Spleen (tissue), 11 donors: ENCODE measurements at regions not wholly inside any gene's neighbourhood (a gene's known extent, or its start where the extent isn't known, plus 50 kb on each side); places are given as distances from the start of the nearest gene placed in this dataset.

Experiments
- DNase-seq: peaks from one replicate; pipeline ENCODE4 v3.0.0-alpha.2; 2020
- H3K27ac ChIP-seq, 8 donors: fragments of 200-600 bp; sonication (generic) in 7 of 8; 1 replicate in 4 of 8; 2 replicates in 4 of 8; pipeline versions ENCODE4 v1.5.0 to v1.8.0; 2016 to 2021; ENCODE audit warnings: inconsistent platforms in 4 of 8, mild to moderate bottlenecking in 4 of 8, moderate library complexity in 1 of 8
- H3K27me3 ChIP-seq, 7 donors: fragments of 200-600 bp; sonication (generic) in 6 of 7; replicated peaks in 1 of 7; 1 replicate in 4 of 7; 2 replicates in 3 of 7; pipeline versions ENCODE4 v1.5.0 to v1.8.0; 2016 to 2021; ENCODE audit warnings: inconsistent platforms in 3 of 7, mild to moderate bottlenecking in 1 of 7
- H3K36me3 ChIP-seq, 6 donors: fragments of 200-600 bp; sonication (generic) in 5 of 6; 1 replicate in 4 of 6; 2 replicates in 2 of 6; pipeline versions ENCODE4 v1.5.0 to v1.8.0; 2016 to 2021; ENCODE audit warnings: inconsistent platforms in 2 of 6
- H3K4me1 ChIP-seq, 6 donors: fragments of 200-600 bp; sonication (generic) in 5 of 6; 1 replicate in 3 of 6; 2 replicates in 3 of 6; pipeline versions ENCODE4 v1.5.0 to v1.8.0; 2016 to 2021; ENCODE audit warnings: inconsistent platforms in 3 of 6
- H3K4me3 ChIP-seq, 8 donors: fragments of 200-600 bp; sonication (generic) in 7 of 8; 1 replicate in 4 of 8; 2 replicates in 4 of 8; pipeline versions ENCODE4 v1.5.0 to v1.8.0; 2016 to 2021; ENCODE audit warnings: inconsistent platforms in 4 of 8, mild to moderate bottlenecking in 4 of 8, moderate library complexity in 2 of 8
- H3K9me3 ChIP-seq, 8 donors: fragments of 200-600 bp; sonication (generic) in 7 of 8; 1 replicate in 4 of 8; 2 replicates in 4 of 8; pipeline versions ENCODE4 v1.5.0 to v1.8.0; 2016 to 2021; ENCODE audit warnings: inconsistent platforms in 4 of 8
- CTCF ChIP-seq, 11 experiments: fragments of 200-600 bp in 7 of 11; fragments of 450-650 bp in 4 of 11; sonication (generic) in 4 of 11; IDR thresholded peaks in 8 of 11; conservative IDR thresholded peaks in 3 of 11; 1 replicate in 7 of 11; 2 replicates in 4 of 11; pipeline versions ENCODE4 v1.4.0 to v1.8.0; 2016 to 2021; ENCODE audit warnings: antibody characterized with exemption in 11 of 11, inconsistent platforms in 4 of 11, mild to moderate bottlenecking in 1 of 11
- POLR2A ChIP-seq, 3 donors: fragments of 450-650 bp; IDR thresholded peaks; one replicate each; pipeline ENCODE4 v1.5.1; 2017; ENCODE audit warnings: antibody characterized with exemption in 3 of 3, mild to moderate bottlenecking in 1 of 3
- POLR2AphosphoS5 ChIP-seq, 3 donors: sonication (generic); formaldehyde crosslinking; IDR thresholded peaks; one replicate each; pipeline ENCODE4 v1.5.1; 2017; ENCODE audit warnings: antibody characterized with exemption in 3 of 3
- WGBS, 5 donors: extraction: QIAGEN DNeasy Blood & Tissue Kit in 3 of 5; methylation state at CpG; one replicate each; pipeline versions ENCODE4 v1.1.5 to v1.1.7; 2013 to 2018; 5-methylcytosine and 5-hydroxymethylcytosine counted together
- intact Hi-C: fragments of 100-400 bp; cut with DNase I; formaldehyde crosslinking; loops from one replicate; pipeline ENCODE4 v1.15.0; 2023; ENCODE audit warnings: low total_unique reads
- donor health status: healthy with polysubstance abuse.
- donor health status: DM: no; HTN: no; CAD: no; lungs with moderate emphysema.
- donor health status: DM: no; HTN: no; CAD: no.
- donor health status: Bipolar disorder and iron deficiency.
- donor health status: healthy.
- donor health status: DM: no; HTN: no; CAD: no.
- donor health status: DM: yes; HTN: yes; CAD: no.

GRCh38 chr7:46764100-46764936 lies 817.6 kb downstream of the TNS3 start:
- Histone ChIP-seq H3K27ac (no peak overlapping the region), H3K4me3 (no peak overlapping the region), H3K36me3 (no peaks in the 10 kb centered on the region), H3K27me3 (no peaks in the 10 kb centered on the region), H3K4me1 (no peaks in the 10 kb centered on the region), H3K9me3 (peaks cover 0 to 18% (median 10%) of the 10 kb centered on the region in 8 donors)
- intact Hi-C loops, result no loop called here
- TF ChIP-seq POLR2A (IDR thresholded peaks at IDR 0.05) (no peak), POLR2AphosphoS5 (IDR thresholded peaks at IDR 0.05) (no peak), CTCF (IDR thresholded peaks at IDR 0.05 in 8 of 11, conservative IDR thresholded peaks at IDR 0.05 in 3 of 11) (no peak)
- DNase-seq, result no peak
- WGBS, 5 donors, result 79 to 84% (median 80%) methylated on average over 3 of the region's 3 CpGs

DNA sequence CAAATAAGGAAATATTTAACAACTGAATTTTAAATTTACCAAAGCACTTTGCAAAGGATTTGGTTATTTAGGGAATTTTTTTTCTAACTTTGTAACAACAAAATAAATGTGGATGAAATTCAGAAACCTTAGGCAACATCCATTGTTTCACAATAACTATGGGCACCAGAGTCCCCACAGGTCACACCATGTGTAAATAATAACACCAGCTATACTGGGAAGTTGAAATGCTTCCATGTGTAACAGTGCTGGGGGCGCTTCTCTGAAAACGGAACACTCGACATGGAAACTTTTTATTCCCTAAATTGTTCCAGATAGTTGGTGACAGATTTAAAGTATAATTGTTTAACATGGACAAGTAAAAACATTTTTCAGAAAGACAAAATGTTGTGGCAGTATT lies 818.6 kb downstream of the TNS3 start:
- no peak overlapping the region for H3K27ac ChIP-seq
- H3K4me1 ChIP-seq, result no peaks in the 10 kb centered on the region
- intact Hi-C loops, result no loop called here
- no peak overlapping the region for H3K4me3 ChIP-seq
- TF ChIP-seq CTCF (IDR thresholded peaks at IDR 0.05 in 8 of 11, conservative IDR thresholded peaks at IDR 0.05 in 3 of 11), result no peak
- no peak for TF ChIP-seq POLR2AphosphoS5 (IDR thresholded peaks at IDR 0.05)
- TF ChIP-seq POLR2A (IDR thresholded peaks at IDR 0.05), result no peak
- WGBS, 5 donors, result 61 to 90% (median 79%) methylated on average over 3 of the region's 3 CpGs
- H3K36me3 ChIP-seq, result no peaks in the 10 kb centered on the region
- no peak for DNase-seq
- peaks cover 0 to 8% (median under 1%) of the 10 kb centered on the region in 8 donors for H3K9me3 ChIP-seq
- no peaks in the 10 kb centered on the region for H3K27me3 ChIP-seq

- H3K9me3 ChIP-seq, result no peaks in the 10 kb centered on the region
- no peak overlapping the region for H3K27ac ChIP-seq
- no peaks in the 10 kb centered on the region for H3K4me1 ChIP-seq
- H3K27me3 ChIP-seq, result no peaks in the 10 kb centered on the region
- no peak for TF ChIP-seq POLR2AphosphoS5 (IDR thresholded peaks at IDR 0.05)
- TF ChIP-seq POLR2A (IDR thresholded peaks at IDR 0.05), result no peak
- TF ChIP-seq CTCF (IDR thresholded peaks at IDR 0.05 in 8 of 11, conservative IDR thresholded peaks at IDR 0.05 in 3 of 11), result no peak
- H3K4me3 ChIP-seq, result no peak overlapping the region
- H3K36me3 ChIP-seq, result no peaks in the 10 kb centered on the region
- 77 to 88% (median 86%) methylated on average over 7 of the region's 7 CpGs for WGBS, 5 donors
- no peak for DNase-seq
- intact Hi-C loops, result no loop called here
Observed at GRCh38 chr7:46759711-46760480, 822.0 kb downstream of the TNS3 start.

DNA sequence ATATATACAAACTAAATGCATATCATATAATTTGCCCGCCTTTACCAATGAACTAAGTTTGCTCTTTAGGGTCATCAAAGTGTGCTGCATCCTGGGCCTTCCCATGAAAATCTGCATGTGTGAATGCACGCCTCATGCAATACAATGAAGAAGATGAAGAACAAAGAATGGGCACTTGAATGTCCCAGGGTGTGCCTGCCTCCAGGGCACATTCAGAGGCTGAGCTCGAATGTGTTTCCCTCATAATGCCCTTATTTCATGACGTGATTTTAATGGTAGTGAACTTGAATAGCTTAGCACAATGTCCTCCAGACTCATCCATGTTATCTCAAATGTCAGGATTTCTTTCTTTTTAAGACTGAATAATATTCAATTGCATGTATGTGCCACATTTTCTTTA lies 824.9 kb downstream of the TNS3 start:
- 77 to 87% (median 79%) methylated on average over 4 of the region's 4 CpGs for WGBS, 5 donors
- Histone ChIP-seq H3K4me3 (no peak overlapping the region), H3K4me1 (no peaks in the 10 kb centered on the region), H3K9me3 (no peaks in the 10 kb centered on the region), H3K27ac (no peak overlapping the region), H3K27me3 (no peaks in the 10 kb centered on the region), H3K36me3 (no peaks in the 10 kb centered on the region)
- TF ChIP-seq CTCF (IDR thresholded peaks at IDR 0.05 in 8 of 11, conservative IDR thresholded peaks at IDR 0.05 in 3 of 11) (no peak), POLR2AphosphoS5 (IDR thresholded peaks at IDR 0.05) (no peak), POLR2A (IDR thresholded peaks at IDR 0.05) (no peak)
- intact Hi-C loops, result no loop called here
- no peak for DNase-seq
